ENCODE measurements at regions not wholly inside any gene's neighbourhood (a gene's known extent, or its start where the extent isn't known, plus 50 kb on each side); places are given as distances from the start of the nearest gene placed in this dataset.

DNA sequence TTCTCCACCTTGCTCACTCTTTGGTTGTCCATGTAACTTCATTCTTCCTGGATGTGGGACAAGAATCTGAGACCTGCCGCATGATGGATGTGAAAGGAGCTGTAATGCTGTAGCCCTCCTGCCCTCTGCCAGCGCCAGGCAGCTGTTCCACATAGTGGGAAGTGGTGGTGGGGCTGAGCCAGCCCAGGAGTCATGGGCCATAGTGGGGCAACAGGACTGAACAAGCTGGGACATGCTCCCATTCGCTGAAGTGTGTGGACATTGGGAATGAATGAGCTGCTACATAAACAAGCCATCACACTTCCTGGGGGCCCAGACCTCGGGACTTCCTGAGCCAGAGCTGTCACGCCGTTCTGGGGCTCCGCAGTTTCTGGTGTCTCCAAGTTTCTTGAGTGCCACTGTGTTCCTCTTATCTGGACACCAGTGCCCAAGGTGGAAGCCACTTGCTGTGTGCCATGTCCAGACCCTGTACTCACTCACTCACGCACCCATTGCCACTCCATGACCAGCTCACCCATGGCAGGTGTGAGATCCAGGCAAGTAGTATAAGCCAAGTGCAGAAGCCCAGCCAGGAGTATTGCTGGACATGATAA, 624.3 kb upstream of the EPHA6 start (continued):
- no peak for TF ChIP-seq ZNF23 (CRISPR knock-in tag; IDR thresholded peaks at IDR 0.05)
- TF ChIP-seq, protein P1, sequence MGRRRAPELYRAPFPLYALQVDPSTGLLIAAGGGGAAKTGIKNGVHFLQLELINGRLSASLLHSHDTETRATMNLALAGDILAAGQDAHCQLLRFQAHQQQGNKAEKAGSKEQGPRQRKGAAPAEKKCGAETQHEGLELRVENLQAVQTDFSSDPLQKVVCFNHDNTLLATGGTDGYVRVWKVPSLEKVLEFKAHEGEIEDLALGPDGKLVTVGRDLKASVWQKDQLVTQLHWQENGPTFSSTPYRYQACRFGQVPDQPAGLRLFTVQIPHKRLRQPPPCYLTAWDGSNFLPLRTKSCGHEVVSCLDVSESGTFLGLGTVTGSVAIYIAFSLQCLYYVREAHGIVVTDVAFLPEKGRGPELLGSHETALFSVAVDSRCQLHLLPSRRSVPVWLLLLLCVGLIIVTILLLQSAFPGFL (CRISPR knock-in tag; IDR thresholded peaks at IDR 0.05), result no peak
- TF ChIP-seq, protein P2, sequence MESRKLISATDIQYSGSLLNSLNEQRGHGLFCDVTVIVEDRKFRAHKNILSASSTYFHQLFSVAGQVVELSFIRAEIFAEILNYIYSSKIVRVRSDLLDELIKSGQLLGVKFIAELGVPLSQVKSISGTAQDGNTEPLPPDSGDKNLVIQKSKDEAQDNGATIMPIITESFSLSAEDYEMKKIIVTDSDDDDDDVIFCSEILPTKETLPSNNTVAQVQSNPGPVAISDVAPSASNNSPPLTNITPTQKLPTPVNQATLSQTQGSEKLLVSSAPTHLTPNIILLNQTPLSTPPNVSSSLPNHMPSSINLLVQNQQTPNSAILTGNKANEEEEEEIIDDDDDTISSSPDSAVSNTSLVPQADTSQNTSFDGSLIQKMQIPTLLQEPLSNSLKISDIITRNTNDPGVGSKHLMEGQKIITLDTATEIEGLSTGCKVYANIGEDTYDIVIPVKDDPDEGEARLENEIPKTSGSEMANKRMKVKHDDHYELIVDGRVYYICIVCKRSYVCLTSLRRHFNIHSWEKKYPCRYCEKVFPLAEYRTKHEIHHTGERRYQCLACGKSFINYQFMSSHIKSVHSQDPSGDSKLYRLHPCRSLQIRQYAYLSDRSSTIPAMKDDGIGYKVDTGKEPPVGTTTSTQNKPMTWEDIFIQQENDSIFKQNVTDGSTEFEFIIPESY (CRISPR knock-in tag; IDR thresholded peaks at IDR 0.05), result no peak
- no peak for TF ChIP-seq GATAD2A (IDR thresholded peaks at IDR 0.05)
- no peak for TF ChIP-seq ERF (CRISPR knock-in tag; IDR thresholded peaks at IDR 0.05)
- no peak for TF ChIP-seq SREBF2 (CRISPR knock-in tag; IDR thresholded peaks at IDR 0.05)
- TF ChIP-seq, protein P3, sequence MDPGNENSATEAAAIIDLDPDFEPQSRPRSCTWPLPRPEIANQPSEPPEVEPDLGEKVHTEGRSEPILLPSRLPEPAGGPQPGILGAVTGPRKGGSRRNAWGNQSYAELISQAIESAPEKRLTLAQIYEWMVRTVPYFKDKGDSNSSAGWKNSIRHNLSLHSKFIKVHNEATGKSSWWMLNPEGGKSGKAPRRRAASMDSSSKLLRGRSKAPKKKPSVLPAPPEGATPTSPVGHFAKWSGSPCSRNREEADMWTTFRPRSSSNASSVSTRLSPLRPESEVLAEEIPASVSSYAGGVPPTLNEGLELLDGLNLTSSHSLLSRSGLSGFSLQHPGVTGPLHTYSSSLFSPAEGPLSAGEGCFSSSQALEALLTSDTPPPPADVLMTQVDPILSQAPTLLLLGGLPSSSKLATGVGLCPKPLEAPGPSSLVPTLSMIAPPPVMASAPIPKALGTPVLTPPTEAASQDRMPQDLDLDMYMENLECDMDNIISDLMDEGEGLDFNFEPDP (CRISPR knock-in tag; IDR thresholded peaks at IDR 0.05), result no peak
- TF ChIP-seq ZSCAN32 (CRISPR knock-in tag; IDR thresholded peaks at IDR 0.05), result no peak
- no peak for TF ChIP-seq ZNF444 (CRISPR knock-in tag; IDR thresholded peaks at IDR 0.05)
- TF ChIP-seq ZNF184 (CRISPR knock-in tag; IDR thresholded peaks at IDR 0.05), result no peak
- TF ChIP-seq ZNF583 (CRISPR knock-in tag; IDR thresholded peaks at IDR 0.05), result no peak
- TF ChIP-seq, protein P4, sequence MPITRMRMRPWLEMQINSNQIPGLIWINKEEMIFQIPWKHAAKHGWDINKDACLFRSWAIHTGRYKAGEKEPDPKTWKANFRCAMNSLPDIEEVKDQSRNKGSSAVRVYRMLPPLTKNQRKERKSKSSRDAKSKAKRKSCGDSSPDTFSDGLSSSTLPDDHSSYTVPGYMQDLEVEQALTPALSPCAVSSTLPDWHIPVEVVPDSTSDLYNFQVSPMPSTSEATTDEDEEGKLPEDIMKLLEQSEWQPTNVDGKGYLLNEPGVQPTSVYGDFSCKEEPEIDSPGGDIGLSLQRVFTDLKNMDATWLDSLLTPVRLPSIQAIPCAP (CRISPR knock-in tag; IDR thresholded peaks at IDR 0.05; ENCODE audit: borderline replicate concordance), result no peak
- TF ChIP-seq RFX7 (CRISPR knock-in tag; IDR thresholded peaks at IDR 0.05), result no peak
- TF ChIP-seq ETV1 (tag; conservative IDR thresholded peaks at IDR 0.05; ENCODE audit: low read depth), result no peak

Data from K562 (cell line).